LNCaP clone FGC (cell line): ENCODE measurements at regions not wholly inside any gene's neighbourhood (a gene's known extent, or its start where the extent isn't known, plus 50 kb on each side); places are given as distances from the start of the nearest gene placed in this dataset.

ENCODE experiments used
- DNase-seq: peaks from one replicate; pipeline ENCODE4 v3.0.0-alpha.2; 2011; ENCODE audit warnings: low read depth
- H3K4me3 ChIP-seq: 2 replicates; pipeline ENCODE4 v1.5.1; 2011; ENCODE audit warnings: mild to moderate bottlenecking, low read depth, low read length, control low read depth
- CTCF ChIP-seq: IDR thresholded peaks from 2 replicates; pipeline ENCODE4 v1.5.1; 2012; ENCODE audit warnings: mild to moderate bottlenecking; ENCODE audit not compliant: control insufficient read depth, insufficient read depth; ENCODE audit errors: extremely low read depth

GRCh38 chr2:19753314-19753713, 148.5 kb downstream of the TTC32 start:
- no peak for DNase-seq
- no peak overlapping the region for H3K4me3 ChIP-seq
- no peak for TF ChIP-seq CTCF

GRCh38 chr2:19752500-19752899, 149.3 kb downstream of the TTC32 start:
- TF ChIP-seq CTCF = no peak
- no peak for DNase-seq
- no peak overlapping the region for H3K4me3 ChIP-seq

GRCh38 chr2:19751631-19752030, 150.2 kb downstream of the TTC32 start:
- no peak for TF ChIP-seq CTCF
- H3K4me3 ChIP-seq = no peak overlapping the region
- no peak for DNase-seq

GRCh38 chr2:19750136-19750535, 151.6 kb downstream of the TTC32 start:
- H3K4me3 ChIP-seq = no peak overlapping the region
- DNase-seq = no peak
- no peak for TF ChIP-seq CTCF

GRCh38 chr2:19749507-19749836, 152.3 kb downstream of the TTC32 start:
- TF ChIP-seq CTCF = no peak
- no peak for DNase-seq
- no peak overlapping the region for H3K4me3 ChIP-seq

GRCh38 chr2:19748711-19749506, 152.9 kb downstream of the TTC32 start:
- DNase-seq = no peak
- H3K4me3 ChIP-seq = no peak overlapping the region
- no peak for TF ChIP-seq CTCF

- TF ChIP-seq CTCF = no peak
- no peak for DNase-seq
- no peak overlapping the region for H3K4me3 ChIP-seq
These were observed 153.8 kb downstream of the TTC32 start for GRCh38 chr2:19748073-19748375.
